Upper lobe of left lung (tissue), 4 donors: ENCODE measurements at regions not wholly inside any gene's neighbourhood (a gene's known extent, or its start where the extent isn't known, plus 50 kb on each side); places are given as distances from the start of the nearest gene placed in this dataset.

Experiments
- POLR2A ChIP-seq, 4 donors: fragments of 450-650 bp; IDR thresholded peaks; one replicate each; pipeline ENCODE4 v1.5.1; 2016 to 2017; ENCODE audit warnings: antibody characterized with exemption in 4 of 4, mild to moderate bottlenecking in 2 of 4
- TF ChIP-seq, protein P1 (sequence below), 6 experiments: fragments of 450-650 bp in 4 of 6; fragments of 200-600 bp in 2 of 6; sonication (generic) in 2 of 6; IDR thresholded peaks; one replicate each; pipeline ENCODE4 v1.5.1; 2016 to 2019; ENCODE audit warnings: antibody characterized with exemption in 6 of 6

DNA sequence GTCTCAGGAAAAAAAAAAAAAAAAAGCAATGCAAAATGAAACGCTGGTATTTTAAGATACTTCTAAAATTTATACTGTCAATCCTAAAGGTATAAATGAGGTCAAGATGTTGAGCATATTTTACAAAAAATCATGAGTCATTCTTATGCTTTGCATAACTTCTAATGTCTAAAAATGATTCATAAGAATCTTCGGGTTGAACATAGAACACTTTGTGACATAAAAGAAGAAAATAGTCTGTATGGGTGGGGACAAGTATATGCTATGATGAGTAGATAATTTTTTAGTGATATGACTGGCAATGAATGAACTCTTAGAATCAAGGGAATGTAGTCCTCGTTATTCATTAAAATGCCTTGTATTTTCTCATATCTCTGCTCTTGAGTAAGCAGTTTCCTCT lies 416.9 kb upstream of the USP24 start:
- TF ChIP-seq, protein P1, sequence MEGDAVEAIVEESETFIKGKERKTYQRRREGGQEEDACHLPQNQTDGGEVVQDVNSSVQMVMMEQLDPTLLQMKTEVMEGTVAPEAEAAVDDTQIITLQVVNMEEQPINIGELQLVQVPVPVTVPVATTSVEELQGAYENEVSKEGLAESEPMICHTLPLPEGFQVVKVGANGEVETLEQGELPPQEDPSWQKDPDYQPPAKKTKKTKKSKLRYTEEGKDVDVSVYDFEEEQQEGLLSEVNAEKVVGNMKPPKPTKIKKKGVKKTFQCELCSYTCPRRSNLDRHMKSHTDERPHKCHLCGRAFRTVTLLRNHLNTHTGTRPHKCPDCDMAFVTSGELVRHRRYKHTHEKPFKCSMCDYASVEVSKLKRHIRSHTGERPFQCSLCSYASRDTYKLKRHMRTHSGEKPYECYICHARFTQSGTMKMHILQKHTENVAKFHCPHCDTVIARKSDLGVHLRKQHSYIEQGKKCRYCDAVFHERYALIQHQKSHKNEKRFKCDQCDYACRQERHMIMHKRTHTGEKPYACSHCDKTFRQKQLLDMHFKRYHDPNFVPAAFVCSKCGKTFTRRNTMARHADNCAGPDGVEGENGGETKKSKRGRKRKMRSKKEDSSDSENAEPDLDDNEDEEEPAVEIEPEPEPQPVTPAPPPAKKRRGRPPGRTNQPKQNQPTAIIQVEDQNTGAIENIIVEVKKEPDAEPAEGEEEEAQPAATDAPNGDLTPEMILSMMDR (IDR thresholded peaks at IDR 0.05) = no peak
- TF ChIP-seq POLR2A (IDR thresholded peaks at IDR 0.05) = no peak
